ENCODE measurements at regions not wholly inside any gene's neighbourhood (a gene's known extent, or its start where the extent isn't known, plus 50 kb on each side); places are given as distances from the start of the nearest gene placed in this dataset.
"Not testable (repeated sequence)": the region's sequence is repeated elsewhere in the genome, so short reads cannot be mapped to it uniquely, and the experiment has no call there.

DNA sequence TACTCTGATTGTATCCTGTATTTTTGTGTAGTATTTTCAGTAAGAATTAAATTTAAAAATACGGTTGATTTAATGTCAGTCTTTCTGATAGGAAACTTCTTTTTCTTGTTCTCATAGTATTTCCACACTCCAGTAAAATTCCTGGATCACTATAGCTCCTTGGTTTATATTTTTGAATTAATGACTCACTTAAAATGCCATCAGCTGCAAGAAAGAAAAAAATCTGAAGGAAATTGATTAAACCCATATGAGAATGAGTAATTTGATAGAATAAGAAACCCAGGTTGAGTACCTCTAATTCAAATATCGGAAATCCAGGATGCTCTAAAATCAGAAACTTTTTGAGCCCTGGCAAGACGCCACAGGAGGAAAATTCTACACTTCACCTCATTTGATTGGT lies 186.8 kb upstream of the RND3 start:
- TF ChIP-seq, protein P1, sequence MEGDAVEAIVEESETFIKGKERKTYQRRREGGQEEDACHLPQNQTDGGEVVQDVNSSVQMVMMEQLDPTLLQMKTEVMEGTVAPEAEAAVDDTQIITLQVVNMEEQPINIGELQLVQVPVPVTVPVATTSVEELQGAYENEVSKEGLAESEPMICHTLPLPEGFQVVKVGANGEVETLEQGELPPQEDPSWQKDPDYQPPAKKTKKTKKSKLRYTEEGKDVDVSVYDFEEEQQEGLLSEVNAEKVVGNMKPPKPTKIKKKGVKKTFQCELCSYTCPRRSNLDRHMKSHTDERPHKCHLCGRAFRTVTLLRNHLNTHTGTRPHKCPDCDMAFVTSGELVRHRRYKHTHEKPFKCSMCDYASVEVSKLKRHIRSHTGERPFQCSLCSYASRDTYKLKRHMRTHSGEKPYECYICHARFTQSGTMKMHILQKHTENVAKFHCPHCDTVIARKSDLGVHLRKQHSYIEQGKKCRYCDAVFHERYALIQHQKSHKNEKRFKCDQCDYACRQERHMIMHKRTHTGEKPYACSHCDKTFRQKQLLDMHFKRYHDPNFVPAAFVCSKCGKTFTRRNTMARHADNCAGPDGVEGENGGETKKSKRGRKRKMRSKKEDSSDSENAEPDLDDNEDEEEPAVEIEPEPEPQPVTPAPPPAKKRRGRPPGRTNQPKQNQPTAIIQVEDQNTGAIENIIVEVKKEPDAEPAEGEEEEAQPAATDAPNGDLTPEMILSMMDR (IDR thresholded peaks at IDR 0.05; ENCODE audit: borderline replicate concordance, control extremely low read depth, extremely low read depth, insufficient read depth, missing control alignments): no peak
- DNase-seq (ENCODE audit: low spot score): no peak
- in situ Hi-C loops (cut with MboI; ENCODE audit: low sequenced_read_pairs, unreplicated experiment): no loop called here

DNA sequence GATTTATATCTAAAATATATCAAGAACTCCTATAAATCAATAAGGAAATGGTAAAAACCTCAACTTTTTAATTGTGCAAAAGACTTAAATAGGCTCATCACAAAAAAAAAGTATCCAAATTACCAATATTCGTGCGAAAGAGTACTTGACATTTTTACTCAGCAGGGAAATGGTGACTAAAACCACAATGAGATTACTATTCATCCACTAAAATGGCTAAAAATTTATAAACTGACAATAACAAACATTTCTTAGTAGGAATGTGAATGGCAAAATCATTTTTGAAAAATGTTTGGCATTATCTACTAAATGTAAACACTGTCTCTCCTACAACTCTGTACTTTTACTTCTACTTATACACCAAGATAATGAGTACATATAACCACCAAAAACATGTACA lies 184.8 kb upstream of the RND3 start:
- no peak for DNase-seq (ENCODE audit: low spot score)
- TF ChIP-seq, protein P1 (IDR thresholded peaks at IDR 0.05; ENCODE audit: borderline replicate concordance, control extremely low read depth, extremely low read depth, insufficient read depth, missing control alignments): no peak
- in situ Hi-C loops (cut with MboI; ENCODE audit: low sequenced_read_pairs, unreplicated experiment): no loop called here

DNA sequence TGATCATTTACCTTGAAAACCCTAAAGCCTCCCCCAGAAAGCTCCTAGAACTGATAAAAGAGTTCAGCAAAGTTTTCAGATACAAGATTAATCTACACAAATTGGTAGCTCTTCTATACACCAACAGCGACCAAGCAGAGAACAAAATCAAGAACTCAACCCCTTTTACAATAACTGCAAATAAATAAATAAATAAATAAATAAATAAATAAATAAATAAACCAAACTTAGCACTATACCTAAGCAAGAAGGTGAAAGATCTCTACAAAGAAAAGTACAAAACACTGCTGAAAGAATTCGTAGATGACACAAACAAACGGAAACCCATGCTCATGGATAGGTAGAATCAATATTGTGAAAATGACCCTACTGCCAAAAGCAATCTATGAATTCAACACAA lies 182.0 kb upstream of the RND3 start:
- in situ Hi-C loops (cut with MboI; ENCODE audit: low sequenced_read_pairs, unreplicated experiment): no loop called here
- TF ChIP-seq, protein P1 (IDR thresholded peaks at IDR 0.05; ENCODE audit: borderline replicate concordance, control extremely low read depth, extremely low read depth, insufficient read depth, missing control alignments): no peak
- no peak for DNase-seq (ENCODE audit: low spot score)

DNA sequence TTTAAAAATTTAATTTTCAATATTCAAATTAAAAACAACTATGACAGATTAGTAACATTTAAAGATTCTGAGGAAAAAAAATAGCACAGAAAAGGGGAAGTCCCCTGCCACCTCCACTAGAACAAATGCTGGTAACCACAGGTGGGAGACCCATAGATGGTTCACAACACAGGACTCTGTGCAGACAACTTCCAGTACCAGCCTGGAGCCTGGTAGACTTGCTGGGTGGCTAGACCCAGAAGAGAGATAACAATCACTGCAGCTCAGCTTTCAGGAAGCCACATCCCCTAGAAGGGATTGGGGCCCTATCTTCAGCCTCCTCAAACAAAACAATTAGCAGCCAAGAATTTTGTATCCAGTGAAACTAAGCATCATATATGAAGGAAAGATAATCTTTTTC lies 179.6 kb upstream of the RND3 start:
- DNase-seq (ENCODE audit: low spot score); in situ Hi-C loops (cut with MboI; ENCODE audit: low sequenced_read_pairs, unreplicated experiment): not testable (repeated sequence)

DNA sequence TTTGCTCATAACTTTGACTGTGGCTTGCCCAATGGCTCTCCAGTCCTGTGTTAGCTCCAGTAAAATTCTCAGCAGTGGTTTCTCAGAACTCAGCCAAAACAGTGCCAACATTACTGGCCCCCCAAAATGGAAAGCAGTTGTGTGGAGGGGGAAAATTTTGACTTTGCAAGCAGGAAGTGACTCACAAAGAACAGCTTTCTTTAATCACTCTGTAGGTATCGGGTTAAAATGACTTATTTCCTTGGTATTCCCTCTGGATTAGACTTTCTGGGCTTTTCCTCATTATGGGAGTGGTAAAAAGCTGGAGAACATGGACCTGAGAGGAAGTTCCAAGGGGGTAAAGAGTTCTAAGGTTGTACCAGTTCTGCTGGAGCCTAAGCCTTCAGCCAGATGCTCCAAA lies 175.7 kb upstream of the RND3 start:
- TF ChIP-seq, protein P1 (IDR thresholded peaks at IDR 0.05; ENCODE audit: borderline replicate concordance, control extremely low read depth, extremely low read depth, insufficient read depth, missing control alignments): no peak
- no peak for DNase-seq (ENCODE audit: low spot score)
- in situ Hi-C loops (cut with MboI; ENCODE audit: low sequenced_read_pairs, unreplicated experiment): no loop called here

DNA sequence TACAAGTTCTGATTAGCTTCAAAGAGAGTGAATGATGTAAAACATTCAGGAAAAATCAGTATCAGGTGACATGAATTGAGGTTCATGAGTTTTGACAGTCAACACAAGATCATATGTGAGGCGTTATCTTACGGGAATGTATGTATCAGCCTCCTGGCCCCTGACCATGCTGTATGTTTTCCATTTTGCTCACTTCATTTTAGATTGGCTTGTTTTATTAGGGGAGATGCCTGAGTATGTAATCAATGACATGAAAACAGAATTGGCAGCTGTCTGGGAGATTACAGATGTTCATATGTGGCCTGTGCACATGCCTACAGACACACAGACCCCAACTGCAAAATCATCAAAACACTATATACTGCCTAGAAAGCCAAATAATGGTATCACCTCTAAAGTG lies 168.5 kb upstream of the RND3 start:
- in situ Hi-C loops (cut with MboI; ENCODE audit: low sequenced_read_pairs, unreplicated experiment): no loop called here
- TF ChIP-seq, protein P1 (IDR thresholded peaks at IDR 0.05; ENCODE audit: borderline replicate concordance, control extremely low read depth, extremely low read depth, insufficient read depth, missing control alignments): no peak
- DNase-seq (ENCODE audit: low spot score): no peak

DNA sequence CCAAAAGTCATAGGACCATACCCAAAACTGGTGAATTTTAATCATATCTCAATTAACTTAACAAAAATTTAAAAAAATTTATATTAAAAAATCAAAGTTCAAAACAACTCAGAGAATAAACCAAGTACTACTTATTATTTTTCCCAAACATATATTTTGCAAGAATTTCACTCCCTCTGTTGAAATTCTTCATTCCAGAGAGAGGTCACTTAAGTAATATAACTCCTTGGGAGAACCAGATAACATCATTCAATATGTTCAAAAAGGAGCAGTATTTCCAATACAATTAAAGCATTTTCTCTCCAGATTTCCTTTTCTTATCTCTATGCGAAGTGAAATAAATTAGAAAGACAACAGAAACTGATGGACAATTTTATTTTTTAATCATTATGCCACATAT lies 165.9 kb upstream of the RND3 start:
- TF ChIP-seq, protein P1 (IDR thresholded peaks at IDR 0.05; ENCODE audit: borderline replicate concordance, control extremely low read depth, extremely low read depth, insufficient read depth, missing control alignments): no peak
- in situ Hi-C loops (cut with MboI; ENCODE audit: low sequenced_read_pairs, unreplicated experiment): no loop called here
- no peak for DNase-seq (ENCODE audit: low spot score)

Measured in GM13976 (cell line).